PC-3 (cell line): ENCODE measurements at regions not wholly inside any gene's neighbourhood (a gene's known extent, or its start where the extent isn't known, plus 50 kb on each side); places are given as distances from the start of the nearest gene placed in this dataset.

ENCODE experiments used
- ATAC-seq: fragments of 200-7000 bp; cut with Tn5 transposase; 2 replicates; pipeline ENCODE4 v1.9.1; 2020; ENCODE audit warnings: mild to moderate bottlenecking, moderate library complexity
- BruUV-seq: library from RNA; stranded (reverse); fragments of 400-500 nt; replicated peaks from 2 replicates; lab custom pipeline; 2021; lab: Mats Ljungman, UMichigan
- CTCF ChIA-PET: fragments of 300-600 bp; sonication (Branson Sonifier 250); formaldehyde crosslinking; loops from one replicate; lab custom pipeline; 2022; ENCODE audit warnings: antibody characterized with exemption; lab: Charles Lee
- POLR2A ChIA-PET: fragments of 300-600 bp; sonication (Branson Sonifier 250); formaldehyde crosslinking; loops from one replicate; lab custom pipeline; 2022; ENCODE audit warnings: antibody characterized with exemption; ENCODE audit not compliant: unreplicated experiment; lab: Charles Lee
- DNase-seq: peaks from one replicate; pipeline ENCODE4 v3.0.0-alpha.2; 2015
- H2AFZ ChIP-seq: fragments of 300-600 bp; sonication (generic); 2 replicates; pipeline ENCODE4 v1.6.0; 2016; ENCODE audit warnings: antibody characterized with exemption, low read length
- H3F3A ChIP-seq: fragments of 300-600 bp; sonication (generic); one replicate; pipeline ENCODE4 v1.6.0; 2017; ENCODE audit warnings: antibody characterized with exemption, low read length, control low read depth, mild to moderate bottlenecking; ENCODE audit not compliant: unreplicated experiment
- H3K27ac ChIP-seq: fragments of 300-600 bp; sonication (generic); 2 replicates; pipeline ENCODE4 v1.5.1; 2016; ENCODE audit warnings: mild to moderate bottlenecking, low read length
- H3K27me3 ChIP-seq: fragments of 300-600 bp; sonication (generic); 2 replicates; pipeline ENCODE4 v1.6.1; 2016; ENCODE audit warnings: low read length, mixed read lengths
- H3K36me3 ChIP-seq: fragments of 300-600 bp; sonication (generic); 2 replicates; pipeline ENCODE4 v1.6.1; 2016; ENCODE audit warnings: low read depth, mixed run types, low read length, mixed read lengths
- H3K4me1 ChIP-seq: fragments of 300-600 bp; sonication (generic); 2 replicates; pipeline ENCODE4 v1.5.1; 2016; ENCODE audit warnings: low read length; ENCODE audit not compliant: insufficient read depth
- H3K4me2 ChIP-seq: fragments of 300-600 bp; sonication (generic); 2 replicates; pipeline ENCODE4 v1.6.0; 2016; ENCODE audit warnings: low read length
- H3K4me3 ChIP-seq: fragments of 300-600 bp; sonication (generic); 2 replicates; pipeline ENCODE4 v1.5.1; 2016; ENCODE audit warnings: mild to moderate bottlenecking, low read length, mixed read lengths
- H3K79me2 ChIP-seq: fragments of 300-600 bp; sonication (generic); 2 replicates; pipeline ENCODE4 v1.6.1; 2017; ENCODE audit warnings: low read length, mixed read lengths
- H3K9ac ChIP-seq: fragments of 300-600 bp; sonication (generic); 2 replicates; pipeline ENCODE4 v1.6.0; 2016; ENCODE audit warnings: mild to moderate bottlenecking, low read length
- H3K9me2 ChIP-seq: fragments of 300-600 bp; sonication (generic); replicated peaks from 2 replicates; pipeline ENCODE4 v1.6.1; 2016; ENCODE audit warnings: mixed run types, low read length, mixed read lengths
- H3K9me3 ChIP-seq: fragments of 300-600 bp; sonication (generic); 2 replicates; pipeline ENCODE4 v1.6.1; 2016; ENCODE audit warnings: low read length, mixed read lengths
- H4K20me1 ChIP-seq: fragments of 300-600 bp; sonication (generic); 2 replicates; pipeline ENCODE4 v1.6.1; 2016; ENCODE audit warnings: low read length, mixed read lengths
- EZH2 ChIP-seq: fragments of 300-600 bp; sonication (generic); IDR thresholded peaks from one replicate; pipeline ENCODE4 v1.6.1; 2017; ENCODE audit warnings: antibody characterized with exemption, mild to moderate bottlenecking, low read length; ENCODE audit not compliant: unreplicated experiment
- EZH2phosphoT487 ChIP-seq: fragments of 300-600 bp; sonication (generic); IDR thresholded peaks from 2 replicates; pipeline ENCODE4 v1.6.1; 2018; ENCODE audit warnings: mild to moderate bottlenecking, antibody characterized with exemption, low read length, borderline replicate concordance
- intact Hi-C: fragments of 100-400 bp; cut with micrococcal nuclease; formaldehyde crosslinking; loops from 2 replicates; pipeline ENCODE4 v1.9.0; 2023
- TF ChIP-seq, protein P1 (sequence below): fragments of 300-600 bp; sonication (generic); conservative IDR thresholded peaks from 2 replicates; pipeline ENCODE4 v1.5.1; 2017; ENCODE audit warnings: antibody characterized with exemption, low read depth, mild to moderate bottlenecking, low read length

DNA sequence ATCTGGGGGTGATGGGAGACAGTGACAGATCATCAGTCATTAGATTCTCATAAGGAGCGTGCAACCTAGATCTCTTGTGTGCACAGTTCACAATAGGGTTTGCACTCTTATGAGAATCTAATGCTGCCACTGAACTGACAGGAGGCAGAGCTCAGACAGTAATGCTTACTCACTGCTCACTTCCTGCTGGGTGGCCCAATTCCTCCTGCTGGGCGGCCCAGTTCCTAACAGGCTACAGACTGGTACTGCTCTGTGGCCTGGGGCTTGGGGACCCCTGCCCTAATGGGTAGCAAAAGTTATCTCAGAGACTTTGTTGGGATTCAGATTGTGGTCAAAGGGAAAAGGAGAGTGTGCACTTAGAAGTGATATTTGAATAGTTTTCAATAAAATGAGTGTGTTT is 840.1 kb upstream of the ID2 start:
- POLR2A ChIA-PET = no interaction called here
- Histone ChIP-seq H3K4me2 (no peak overlapping the region), H3F3A (no peaks in the 10 kb centered on the region), H3K9me2 (no peaks in the 10 kb centered on the region), H2AFZ (no peak overlapping the region), H3K27ac (no peak overlapping the region), H3K79me2 (no peaks in the 10 kb centered on the region), H4K20me1 (no peaks in the 10 kb centered on the region), H3K27me3 (no peaks in the 10 kb centered on the region), H3K4me1 (peaks cover 8% of the 10 kb centered on the region), H3K9ac (no peak overlapping the region), H3K36me3 (no peaks in the 10 kb centered on the region), H3K4me3 (no peak overlapping the region), H3K9me3 (no peaks in the 10 kb centered on the region)
- no TSS peak for BruUV-seq
- peak; percentile 67 for ATAC-seq
- CTCF ChIA-PET = no interaction called here
- DNase-seq = peak; percentile 38
- TF ChIP-seq, protein P1, sequence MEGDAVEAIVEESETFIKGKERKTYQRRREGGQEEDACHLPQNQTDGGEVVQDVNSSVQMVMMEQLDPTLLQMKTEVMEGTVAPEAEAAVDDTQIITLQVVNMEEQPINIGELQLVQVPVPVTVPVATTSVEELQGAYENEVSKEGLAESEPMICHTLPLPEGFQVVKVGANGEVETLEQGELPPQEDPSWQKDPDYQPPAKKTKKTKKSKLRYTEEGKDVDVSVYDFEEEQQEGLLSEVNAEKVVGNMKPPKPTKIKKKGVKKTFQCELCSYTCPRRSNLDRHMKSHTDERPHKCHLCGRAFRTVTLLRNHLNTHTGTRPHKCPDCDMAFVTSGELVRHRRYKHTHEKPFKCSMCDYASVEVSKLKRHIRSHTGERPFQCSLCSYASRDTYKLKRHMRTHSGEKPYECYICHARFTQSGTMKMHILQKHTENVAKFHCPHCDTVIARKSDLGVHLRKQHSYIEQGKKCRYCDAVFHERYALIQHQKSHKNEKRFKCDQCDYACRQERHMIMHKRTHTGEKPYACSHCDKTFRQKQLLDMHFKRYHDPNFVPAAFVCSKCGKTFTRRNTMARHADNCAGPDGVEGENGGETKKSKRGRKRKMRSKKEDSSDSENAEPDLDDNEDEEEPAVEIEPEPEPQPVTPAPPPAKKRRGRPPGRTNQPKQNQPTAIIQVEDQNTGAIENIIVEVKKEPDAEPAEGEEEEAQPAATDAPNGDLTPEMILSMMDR = no peak
- TF ChIP-seq EZH2phosphoT487 (no peak), EZH2 (no peak)
- intact Hi-C loops = no loop called here

DNA sequence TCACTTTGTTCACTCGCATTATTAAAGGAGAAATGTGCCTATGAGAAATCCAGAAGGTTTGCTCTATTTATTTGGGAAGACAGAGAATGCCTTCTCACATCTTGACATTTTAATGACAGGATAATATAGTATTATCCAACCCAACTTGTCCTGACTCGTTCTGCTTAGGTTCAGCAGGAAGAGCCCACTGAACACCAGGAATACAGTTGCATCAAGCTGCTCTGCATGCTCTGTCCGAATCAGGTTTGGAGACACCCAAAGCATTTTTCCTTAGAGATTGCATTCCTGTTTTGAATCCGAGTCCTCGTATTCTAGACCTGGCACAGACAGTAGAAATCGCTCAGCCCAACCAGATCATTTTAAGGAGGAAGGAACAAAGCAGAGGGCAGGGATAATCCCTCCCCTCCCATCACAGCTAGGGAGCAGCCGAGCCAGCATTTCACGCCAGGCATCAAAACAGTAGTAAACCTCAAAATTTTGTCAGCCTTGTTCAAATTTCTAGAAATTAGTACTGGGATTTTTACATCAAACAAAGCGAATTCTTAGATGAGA is 837.4 kb upstream of the ID2 start:
- TF ChIP-seq, protein P1 = no peak
- TF ChIP-seq EZH2 = no peak
- no peak for TF ChIP-seq EZH2phosphoT487
- Histone ChIP-seq H2AFZ (no peak overlapping the region), H3K4me1 (peaks cover 22% of the 10 kb centered on the region), H3K79me2 (no peaks in the 10 kb centered on the region), H3K4me3 (no peak overlapping the region), H3F3A (no peaks in the 10 kb centered on the region), H3K27ac (no peak overlapping the region), H4K20me1 (no peaks in the 10 kb centered on the region), H3K4me2 (no peak overlapping the region), H3K9ac (no peak overlapping the region), H3K36me3 (no peaks in the 10 kb centered on the region), H3K9me3 (no peaks in the 10 kb centered on the region), H3K9me2 (no peaks in the 10 kb centered on the region), H3K27me3 (no peaks in the 10 kb centered on the region)
- intact Hi-C loops = no loop called here
- CTCF ChIA-PET = interaction anchor here (0.6 kb wide), 1 partner anchor 98 kb away, joined by 6 read pairs; no protein-coding TSS in a partner anchor
- DNase-seq (no peak), ATAC-seq (no peak)
- BruUV-seq = no TSS peak
- POLR2A ChIA-PET = interaction anchor here (0.6 kb wide), 1 partner anchor 752 kb away, joined by 3 read pairs; no protein-coding TSS in a partner anchor

- intact Hi-C loops = no loop called here
- peak; percentile 68 for DNase-seq
These were observed 836.5 kb upstream of the ID2 start for GRCh38 chr2:7845332-7845731.

More at GRCh38 chr2:7845332-7845731, 836.5 kb upstream of the ID2 start:
- CTCF ChIA-PET = no interaction called here
- Histone ChIP-seq H3K9me2 (no peaks in the 10 kb centered on the region), H3K4me3 (no peak overlapping the region), H3K79me2 (no peaks in the 10 kb centered on the region), H3K36me3 (no peaks in the 10 kb centered on the region), H3K27me3 (no peaks in the 10 kb centered on the region), H4K20me1 (no peaks in the 10 kb centered on the region), H3K9ac (no peak overlapping the region), H3K4me2 (peak overlapping the region; percentile 23; the same call in 1 of the 2 replicates), H3F3A (no peaks in the 10 kb centered on the region), H2AFZ (peak overlapping the region; percentile 9; the same call in 1 of the 2 replicates), H3K4me1 (peaks cover 22% of the 10 kb centered on the region), H3K27ac (0 out of 2 replicates have a peak overlapping the region, but pooled peaks have one; percentile 1), H3K9me3 (no peaks in the 10 kb centered on the region)
- TF ChIP-seq, protein P1 = no peak
- TF ChIP-seq EZH2 (no peak), EZH2phosphoT487 (no peak)
- peak; percentile 66 for ATAC-seq
- no TSS peak for BruUV-seq
- POLR2A ChIA-PET = no interaction called here
